OCI-LY3 (cell line): ENCODE measurements at regions not wholly inside any gene's neighbourhood (a gene's known extent, or its start where the extent isn't known, plus 50 kb on each side); places are given as distances from the start of the nearest gene placed in this dataset.
A peak's percentile ranks its signal among the peaks of the same experiment; 100 is the strongest.
"Not testable (repeated sequence)": the region's sequence is repeated elsewhere in the genome, so short reads cannot be mapped to it uniquely, and the experiment has no call there.

ENCODE experiments used
- H2AFZ ChIP-seq: fragments of 200-600, 300-600 bp; shearing (Covaris generic); 2 replicates; pipeline ENCODE4 v1.6.0; 2014; ENCODE audit warnings: antibody characterized with exemption, low read depth, low read length
- H3K27ac ChIP-seq: fragments of 200-600, 300-600 bp; sonication (generic); 2 replicates; pipeline ENCODE4 v1.5.1; 2014; ENCODE audit warnings: mild to moderate bottlenecking, low read length, moderate library complexity, mixed read lengths
- H3K27me3 ChIP-seq: fragments of 200-600, 300-600 bp; sonication (generic); 2 replicates; pipeline ENCODE4 v1.6.1; 2014; ENCODE audit warnings: low read depth, low read length, mixed read lengths
- H3K36me3 ChIP-seq: fragments of 200-600, 300-600 bp; sonication (generic); replicated peaks from 2 replicates; pipeline ENCODE3; 2014; ENCODE audit warnings: low read depth, low read length, mixed read lengths
- H3K4me1 ChIP-seq: fragments of 300-600, 200-600 bp; sonication (generic); 2 replicates; pipeline ENCODE4 v1.6.1; 2014; ENCODE audit warnings: low read length, mixed read lengths
- H3K4me2 ChIP-seq: fragments of 200-600, 300-600 bp; sonication (generic); 2 replicates; pipeline ENCODE4 v1.6.1; 2014; ENCODE audit warnings: low read length, mixed read lengths
- H3K4me3 ChIP-seq: fragments of 300-600, 200-600 bp; sonication (generic); 2 replicates; pipeline ENCODE4 v1.5.1; 2014; ENCODE audit warnings: antibody characterized with exemption, mild to moderate bottlenecking, low read length, moderate library complexity
- H3K79me2 ChIP-seq: fragments of 300-600, 200-600 bp; shearing (Covaris generic); 2 replicates; pipeline ENCODE4 v1.6.1; 2014; ENCODE audit warnings: mild to moderate bottlenecking, low read length, mixed read lengths
- H3K9ac ChIP-seq: fragments of 300-600, 200-600 bp; shearing (Covaris generic); 2 replicates; pipeline ENCODE4 v1.6.0; 2014; ENCODE audit warnings: mild to moderate bottlenecking, low read length, moderate library complexity
- H3K9me3 ChIP-seq: fragments of 200-600, 300-600 bp; shearing (Covaris generic); 2 replicates; pipeline ENCODE4 v1.6.1; 2014; ENCODE audit warnings: low read length, mixed read lengths; ENCODE audit not compliant: insufficient read depth
- H4K20me1 ChIP-seq: fragments of 200-600, 300-600 bp; sonication (generic); 2 replicates; pipeline ENCODE4 v1.6.1; 2016; ENCODE audit warnings: low read length, mixed read lengths; ENCODE audit not compliant: insufficient read depth
- CTCF ChIP-seq: fragments of 200-600, 300-600 bp; sonication (generic); IDR thresholded peaks from 2 replicates; pipeline ENCODE4 v1.5.1; 2014; ENCODE audit warnings: antibody characterized with exemption, low read length, low read depth
- EZH2phosphoT487 ChIP-seq: fragments of 200-600 bp; shearing (Covaris generic); IDR thresholded peaks from 2 replicates; pipeline ENCODE4 v1.6.1; 2018; ENCODE audit warnings: antibody characterized with exemption, mixed run types, low read depth

- peak overlapping the region; percentile 22; the same call in 1 of the 2 replicates for H2AFZ ChIP-seq
- no peaks in the 10 kb centered on the region for H4K20me1 ChIP-seq
- TF ChIP-seq EZH2phosphoT487 (no peak), CTCF (no peak)
- peak overlapping the region; percentile 61; the same call in 1 of the 2 replicates for H3K4me2 ChIP-seq
- H3K4me1 ChIP-seq: peaks cover 25% of the 10 kb centered on the region
- no peaks in the 10 kb centered on the region for H3K9me3 ChIP-seq
- no peak overlapping the region for H3K27ac ChIP-seq
- no peak overlapping the region for H3K4me3 ChIP-seq
- H3K79me2 ChIP-seq: no peaks in the 10 kb centered on the region
- no peak overlapping the region for H3K9ac ChIP-seq
- no peaks in the 10 kb centered on the region for H3K36me3 ChIP-seq
- peaks cover 28% of the 10 kb centered on the region for H3K27me3 ChIP-seq
These were observed 70.7 kb upstream of the HNF1B start for GRCh38 chr17:37815536-37815935.

- no peaks in the 10 kb centered on the region for H3K36me3 ChIP-seq
- peaks cover 28% of the 10 kb centered on the region for H3K27me3 ChIP-seq
- peaks cover 7% of the 10 kb centered on the region; the same call in 1 of the 2 replicates for H3K4me1 ChIP-seq
These were observed 68.9 kb upstream of the HNF1B start for GRCh38 chr17:37813751-37814150.

GRCh38 chr17:37808846-37809245 lies 64.0 kb upstream of the HNF1B start:
- not testable (repeated sequence) for H2AFZ ChIP-seq, H3K27ac ChIP-seq, H3K9me3 ChIP-seq, H3K4me1 ChIP-seq, H4K20me1 ChIP-seq, H3K4me2 ChIP-seq, H3K9ac ChIP-seq, H3K36me3 ChIP-seq, H3K79me2 ChIP-seq, H3K4me3 ChIP-seq
- peaks cover 13% of the 10 kb centered on the region for H3K27me3 ChIP-seq

More at GRCh38 chr17:37813751-37814150, 68.9 kb upstream of the HNF1B start:
- no peak for TF ChIP-seq EZH2phosphoT487
- TF ChIP-seq CTCF: no peak
- Histone ChIP-seq H3K27ac (no peak overlapping the region), H3K4me3 (no peak overlapping the region), H3K79me2 (no peaks in the 10 kb centered on the region), H3K9me3 (no peaks in the 10 kb centered on the region), H2AFZ (no peak overlapping the region), H3K9ac (no peak overlapping the region), H3K4me2 (no peak overlapping the region), H4K20me1 (no peaks in the 10 kb centered on the region)

- no peaks in the 10 kb centered on the region for H4K20me1 ChIP-seq
- no peak overlapping the region for H2AFZ ChIP-seq
- H3K9me3 ChIP-seq: peaks cover 3% of the 10 kb centered on the region; the same call in 1 of the 2 replicates
- no peaks in the 10 kb centered on the region for H3K79me2 ChIP-seq
- H3K4me1 ChIP-seq: peaks cover 11% of the 10 kb centered on the region
- H3K27me3 ChIP-seq: no peaks in the 10 kb centered on the region
- H3K4me3 ChIP-seq: no peak overlapping the region
- no peaks in the 10 kb centered on the region for H3K36me3 ChIP-seq
- H3K4me2 ChIP-seq: no peak overlapping the region
- H3K27ac ChIP-seq: no peak overlapping the region
- no peak for TF ChIP-seq CTCF
- TF ChIP-seq EZH2phosphoT487: no peak
- no peak overlapping the region for H3K9ac ChIP-seq
These were observed 58.0 kb upstream of the HNF1B start for GRCh38 chr17:37802712-37803416.
